Coronary artery (tissue), 2 donors: ENCODE measurements at regions not wholly inside any gene's neighbourhood (a gene's known extent, or its start where the extent isn't known, plus 50 kb on each side); places are given as distances from the start of the nearest gene placed in this dataset.
"Not testable (repeated sequence)": the region's sequence is repeated elsewhere in the genome, so short reads cannot be mapped to it uniquely, and the experiment has no call there.

Experiments
- DNase-seq: peaks from one replicate; pipeline ENCODE4 v3.0.0-alpha.2; 2017; ENCODE audit warnings: low spot score
- H3K27ac ChIP-seq, 2 donors: fragments of 200-600 bp; sonication (generic); one replicate each; pipeline ENCODE4 v1.5.1; 2016 to 2019
- H3K4me3 ChIP-seq: fragments of 200-600 bp; sonication (generic); 2 replicates; pipeline ENCODE4 v1.5.1; 2016; ENCODE audit warnings: mild to moderate bottlenecking, moderate library complexity
- TF ChIP-seq, protein P1 (sequence below): fragments of 200-600 bp; sonication (generic); IDR thresholded peaks from one replicate; pipeline ENCODE4 v1.5.1; 2019; ENCODE audit warnings: antibody characterized with exemption

DNA sequence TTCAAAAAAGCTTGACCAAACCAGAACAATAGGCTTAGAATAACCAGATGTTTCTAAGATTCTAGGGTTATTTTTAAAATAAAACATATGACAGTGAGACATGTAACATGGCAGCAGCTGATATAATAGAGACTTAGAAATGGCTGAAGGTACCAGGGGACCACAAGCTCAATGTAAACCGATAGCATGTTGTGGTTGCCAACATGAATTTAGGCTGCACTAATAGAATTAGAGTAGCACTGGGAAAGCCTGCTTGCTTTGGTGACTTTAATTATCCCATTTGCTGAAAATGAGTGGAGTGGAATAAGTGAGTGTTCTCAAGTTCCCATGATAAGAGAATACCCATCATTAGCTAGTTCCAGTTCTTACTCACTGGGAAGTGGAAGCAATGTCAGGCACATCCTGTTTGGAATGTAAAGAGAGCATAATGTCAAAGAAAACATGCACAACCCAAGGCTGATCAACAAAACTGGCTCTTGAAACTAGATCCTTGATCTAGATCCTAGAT is 621.2 kb upstream of the CDH5 start:
- Histone ChIP-seq H3K4me3 (no peak overlapping the region), H3K27ac (no peak overlapping the region)
- DNase-seq, result no peak
- TF ChIP-seq, protein P1, sequence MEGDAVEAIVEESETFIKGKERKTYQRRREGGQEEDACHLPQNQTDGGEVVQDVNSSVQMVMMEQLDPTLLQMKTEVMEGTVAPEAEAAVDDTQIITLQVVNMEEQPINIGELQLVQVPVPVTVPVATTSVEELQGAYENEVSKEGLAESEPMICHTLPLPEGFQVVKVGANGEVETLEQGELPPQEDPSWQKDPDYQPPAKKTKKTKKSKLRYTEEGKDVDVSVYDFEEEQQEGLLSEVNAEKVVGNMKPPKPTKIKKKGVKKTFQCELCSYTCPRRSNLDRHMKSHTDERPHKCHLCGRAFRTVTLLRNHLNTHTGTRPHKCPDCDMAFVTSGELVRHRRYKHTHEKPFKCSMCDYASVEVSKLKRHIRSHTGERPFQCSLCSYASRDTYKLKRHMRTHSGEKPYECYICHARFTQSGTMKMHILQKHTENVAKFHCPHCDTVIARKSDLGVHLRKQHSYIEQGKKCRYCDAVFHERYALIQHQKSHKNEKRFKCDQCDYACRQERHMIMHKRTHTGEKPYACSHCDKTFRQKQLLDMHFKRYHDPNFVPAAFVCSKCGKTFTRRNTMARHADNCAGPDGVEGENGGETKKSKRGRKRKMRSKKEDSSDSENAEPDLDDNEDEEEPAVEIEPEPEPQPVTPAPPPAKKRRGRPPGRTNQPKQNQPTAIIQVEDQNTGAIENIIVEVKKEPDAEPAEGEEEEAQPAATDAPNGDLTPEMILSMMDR, result no peak

DNA sequence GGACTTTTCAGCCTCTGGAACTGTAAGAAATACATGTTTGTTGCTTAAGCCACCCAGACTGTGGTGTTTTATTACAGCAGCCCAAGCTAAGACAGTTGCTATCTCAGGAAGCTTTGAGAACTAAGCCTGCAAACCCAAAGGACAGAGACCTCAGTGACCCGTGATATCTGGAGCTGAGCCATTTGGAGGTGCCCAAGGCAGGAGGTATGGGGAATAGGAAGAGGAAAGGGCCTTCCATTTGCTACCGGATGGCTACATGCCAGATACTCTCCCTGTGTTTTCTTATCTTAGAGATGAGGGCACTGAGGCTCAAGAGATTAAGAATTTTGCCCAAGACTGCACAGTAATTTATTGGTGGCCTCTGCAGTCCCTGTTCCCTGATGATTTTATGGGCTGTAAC is 622.1 kb upstream of the CDH5 start:
- Histone ChIP-seq H3K4me3 (no peak overlapping the region), H3K27ac (no peak overlapping the region)
- DNase-seq, result no peak
- TF ChIP-seq, protein P1, result no peak

DNA sequence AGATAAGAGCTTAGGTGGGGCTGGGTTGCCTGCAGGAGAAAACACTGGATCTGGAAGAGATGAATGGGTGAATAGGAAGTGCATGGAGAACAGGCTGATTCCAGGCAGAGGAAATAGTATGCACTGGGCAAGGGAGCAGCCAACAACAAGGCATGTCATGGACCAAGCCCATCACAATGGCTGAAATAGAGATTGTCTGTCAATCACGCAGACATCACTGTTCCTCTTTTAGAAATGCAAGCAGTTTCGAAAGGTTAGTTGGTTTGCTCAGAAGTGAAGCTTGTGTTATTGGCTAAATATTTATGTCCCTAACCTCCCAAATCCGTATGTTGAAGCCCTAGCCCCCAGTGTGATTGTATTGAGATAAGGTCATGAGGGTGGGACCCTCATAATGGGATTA is 621.7 kb upstream of the CDH11 start:
- Histone ChIP-seq H3K27ac (no peak overlapping the region), H3K4me3 (no peak overlapping the region)
- TF ChIP-seq, protein P1, result no peak
- DNase-seq, result no peak

DNA sequence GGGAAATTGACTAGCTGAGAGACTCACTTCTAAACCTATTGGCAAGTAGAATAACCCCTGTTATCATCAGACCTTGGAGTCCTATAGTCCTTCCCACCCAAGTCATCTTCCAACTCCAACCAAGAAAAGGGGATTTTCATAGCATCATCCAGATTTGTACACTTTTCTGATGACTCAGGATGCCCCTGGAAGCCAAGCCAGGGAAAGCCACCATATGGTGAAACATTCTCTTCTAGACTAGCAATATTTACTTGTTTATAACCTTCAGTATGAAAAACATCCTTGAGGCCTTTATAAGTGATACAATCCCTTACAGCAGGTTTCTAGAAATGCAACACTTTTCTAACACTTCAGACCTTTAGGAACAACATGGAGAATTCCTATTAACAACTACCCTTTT is 618.8 kb upstream of the CDH11 start:
- H3K27ac ChIP-seq, result no peak overlapping the region
- TF ChIP-seq, protein P1, result no peak
- DNase-seq, result no peak
- H3K4me3 ChIP-seq, result no peak overlapping the region

DNA sequence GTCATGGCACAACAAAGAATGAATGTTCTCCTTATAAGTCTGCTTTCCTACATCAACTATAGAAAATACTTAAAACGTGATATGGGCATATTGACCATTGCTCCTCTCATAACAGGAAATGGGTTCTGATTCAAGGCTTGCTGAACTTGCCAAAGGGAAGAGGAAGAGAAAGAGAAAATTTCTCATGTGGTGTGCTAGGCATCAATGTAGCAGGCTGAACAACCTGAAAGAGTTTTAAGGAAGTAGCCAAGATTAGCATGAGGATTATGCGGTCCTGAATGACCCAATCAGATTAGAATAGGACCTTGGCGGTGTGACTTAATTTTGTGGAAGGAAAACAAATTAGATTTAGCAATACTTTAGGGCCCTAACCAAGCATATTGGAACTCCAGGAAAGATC is 617.7 kb upstream of the CDH11 start:
- TF ChIP-seq, protein P1, result no peak
- no peak overlapping the region for H3K4me3 ChIP-seq
- no peak overlapping the region for H3K27ac ChIP-seq
- no peak for DNase-seq

DNA sequence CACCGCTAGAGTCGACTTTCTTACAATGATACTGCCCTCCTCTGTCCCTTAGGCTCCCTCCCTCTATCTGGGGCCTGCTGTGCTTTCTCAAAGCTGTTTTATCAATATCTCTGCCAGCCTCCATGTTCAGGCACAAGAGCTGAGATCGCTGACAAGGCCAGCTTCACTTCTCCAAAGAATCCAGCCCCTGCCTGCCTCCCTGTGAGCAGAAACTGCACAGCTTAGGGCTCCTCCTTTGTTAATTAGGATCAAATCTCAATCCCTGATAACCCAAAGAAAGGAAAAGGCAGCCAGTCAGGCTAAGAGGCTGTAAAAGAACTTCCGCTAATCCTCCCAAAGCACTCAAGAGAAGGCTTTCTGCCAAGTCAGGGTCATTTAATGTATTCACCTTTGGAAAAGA is 616.0 kb upstream of the CDH11 start:
- Histone ChIP-seq H3K27ac (no peak overlapping the region), H3K4me3 (no peak overlapping the region)
- TF ChIP-seq, protein P1, result no peak
- no peak for DNase-seq

DNA sequence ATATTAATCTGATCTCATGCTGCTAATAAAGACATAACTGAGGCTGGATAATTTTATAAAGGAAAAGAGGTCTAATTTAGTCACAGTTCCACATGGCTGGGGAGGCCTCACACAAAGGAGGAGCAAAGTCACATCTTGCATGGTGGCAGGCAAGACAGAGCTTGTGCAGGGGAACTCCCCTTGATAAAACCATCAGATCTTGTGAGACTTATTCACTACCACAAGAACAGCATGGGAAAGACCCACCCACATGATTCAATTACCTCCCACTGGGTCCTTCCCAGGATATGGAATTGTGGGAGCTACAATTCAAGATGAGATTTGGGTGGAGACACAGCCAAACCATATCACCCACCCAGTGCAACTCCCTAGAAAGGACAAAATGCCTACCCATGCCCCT is 613.8 kb upstream of the CDH11 start:
- H3K4me3 ChIP-seq, DNase-seq, H3K27ac ChIP-seq: not testable (repeated sequence)

DNA sequence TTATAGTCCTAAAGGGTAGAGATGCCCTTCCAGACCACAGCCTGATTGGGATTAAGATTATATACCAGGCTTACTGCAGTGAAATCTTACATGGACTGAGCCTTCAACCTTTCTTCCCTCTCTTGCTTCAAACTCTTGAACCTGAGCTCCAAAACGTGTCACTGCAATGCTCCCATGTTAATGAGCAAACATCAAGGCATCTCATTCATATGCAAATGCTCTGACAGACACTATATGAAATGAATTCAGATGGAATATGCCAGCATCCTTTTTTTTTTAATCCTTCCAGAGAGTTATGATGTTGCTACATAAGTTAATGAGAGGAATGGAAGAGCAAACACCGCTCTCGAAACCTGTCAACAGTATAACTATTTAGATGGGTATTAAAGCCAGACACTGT is 611.9 kb upstream of the CDH11 start:
- Histone ChIP-seq H3K4me3 (no peak overlapping the region), H3K27ac (no peak overlapping the region)
- DNase-seq, result no peak
- TF ChIP-seq, protein P1, result no peak
